ENCODE measurements at regions not wholly inside any gene's neighbourhood (a gene's known extent, or its start where the extent isn't known, plus 50 kb on each side); places are given as distances from the start of the nearest gene placed in this dataset.

- TF ChIP-seq POLR2AphosphoS5 (IDR thresholded peaks at IDR 0.05; ENCODE audit: borderline replicate concordance, low read depth, low read length) (no peak), FOXP2 (optimal IDR thresholded peaks at IDR 0.05; ENCODE audit: control extremely low read depth, extremely low read length, insufficient read depth) (no peak), EZH2 (IDR thresholded peaks at IDR 0.05) (no peak)
Observed at GRCh38 chr4:132026816-132027215, 1122.3 kb upstream of the PCDH10 start.
